Lower lobe of right lung (tissue), 2 donors: ENCODE measurements at regions not wholly inside any gene's neighbourhood (a gene's known extent, or its start where the extent isn't known, plus 50 kb on each side); places are given as distances from the start of the nearest gene placed in this dataset.

Experiments used
- ATAC-seq, 2 donors: fragments of 200-7000 bp; cut with Tn5 transposase; one replicate each; pipeline ENCODE4 v1.9.1; 2020 to 2022; ENCODE audit warnings: mild to moderate bottlenecking in 2 of 2, moderate library complexity in 2 of 2
- DNase-seq: peaks from one replicate; pipeline ENCODE4 v3.0.0-alpha.2; 2020
- H3K27ac ChIP-seq: fragments of 200-600 bp; one replicate; pipeline ENCODE4 v1.8.0; 2022
- H3K27me3 ChIP-seq: fragments of 200-600 bp; one replicate; pipeline ENCODE4 v1.8.0; 2022; ENCODE audit warnings: low read depth
- H3K36me3 ChIP-seq: fragments of 200-600 bp; one replicate; pipeline ENCODE4 v1.8.0; 2022; ENCODE audit warnings: mild to moderate bottlenecking
- H3K4me1 ChIP-seq: fragments of 200-600 bp; one replicate; pipeline ENCODE4 v1.8.0; 2022
- H3K4me3 ChIP-seq: fragments of 200-600 bp; one replicate; pipeline ENCODE4 v1.8.0; 2022; ENCODE audit warnings: mild to moderate bottlenecking
- H3K9me3 ChIP-seq: fragments of 200-600 bp; one replicate; pipeline ENCODE4 v1.8.0; 2022
- intact Hi-C: fragments of 100-400 bp; cut with DNase I; formaldehyde crosslinking; loops from one replicate; pipeline ENCODE4 v1.11.0; 2022
- TF ChIP-seq, protein P1 (sequence below): fragments of 200-600 bp; IDR thresholded peaks from one replicate; pipeline ENCODE4 v1.8.0; 2022; ENCODE audit warnings: antibody characterized with exemption, mild to moderate bottlenecking
- donor health status: DM: no; HTN: yes; CAD: no; lungs with severe emphysema.

DNA sequence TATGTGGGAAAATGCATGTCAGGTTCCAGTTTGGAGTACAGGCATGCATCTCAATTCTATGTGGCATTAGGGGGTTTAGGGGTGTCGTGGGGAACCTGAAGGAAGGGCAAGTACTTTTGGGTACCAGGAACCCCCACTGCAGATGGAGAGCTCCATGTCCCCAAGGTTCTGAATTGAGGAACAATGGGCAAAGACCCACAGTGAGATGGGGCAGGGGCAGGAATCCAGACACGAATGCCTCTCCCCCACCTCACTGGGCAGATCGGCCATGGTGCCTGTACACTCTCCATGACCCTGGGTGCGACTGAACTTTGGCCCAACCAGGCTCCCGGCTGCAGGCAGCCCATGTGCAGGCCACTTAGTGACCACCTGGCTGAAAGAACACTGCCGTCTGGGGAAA, 209.3 kb downstream of the HAUS1 start:
- H3K4me3 ChIP-seq, result no peak overlapping the region
- H3K27ac ChIP-seq, result no peak overlapping the region
- ATAC-seq (no peak), DNase-seq (no peak)
- intact Hi-C loops, result no loop called here
- no peaks in the 10 kb centered on the region for H3K9me3 ChIP-seq
- H3K27me3 ChIP-seq, result no peaks in the 10 kb centered on the region
- no peaks in the 10 kb centered on the region for H3K36me3 ChIP-seq
- no peaks in the 10 kb centered on the region for H3K4me1 ChIP-seq
- TF ChIP-seq, protein P1, sequence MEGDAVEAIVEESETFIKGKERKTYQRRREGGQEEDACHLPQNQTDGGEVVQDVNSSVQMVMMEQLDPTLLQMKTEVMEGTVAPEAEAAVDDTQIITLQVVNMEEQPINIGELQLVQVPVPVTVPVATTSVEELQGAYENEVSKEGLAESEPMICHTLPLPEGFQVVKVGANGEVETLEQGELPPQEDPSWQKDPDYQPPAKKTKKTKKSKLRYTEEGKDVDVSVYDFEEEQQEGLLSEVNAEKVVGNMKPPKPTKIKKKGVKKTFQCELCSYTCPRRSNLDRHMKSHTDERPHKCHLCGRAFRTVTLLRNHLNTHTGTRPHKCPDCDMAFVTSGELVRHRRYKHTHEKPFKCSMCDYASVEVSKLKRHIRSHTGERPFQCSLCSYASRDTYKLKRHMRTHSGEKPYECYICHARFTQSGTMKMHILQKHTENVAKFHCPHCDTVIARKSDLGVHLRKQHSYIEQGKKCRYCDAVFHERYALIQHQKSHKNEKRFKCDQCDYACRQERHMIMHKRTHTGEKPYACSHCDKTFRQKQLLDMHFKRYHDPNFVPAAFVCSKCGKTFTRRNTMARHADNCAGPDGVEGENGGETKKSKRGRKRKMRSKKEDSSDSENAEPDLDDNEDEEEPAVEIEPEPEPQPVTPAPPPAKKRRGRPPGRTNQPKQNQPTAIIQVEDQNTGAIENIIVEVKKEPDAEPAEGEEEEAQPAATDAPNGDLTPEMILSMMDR, result no peak

DNA sequence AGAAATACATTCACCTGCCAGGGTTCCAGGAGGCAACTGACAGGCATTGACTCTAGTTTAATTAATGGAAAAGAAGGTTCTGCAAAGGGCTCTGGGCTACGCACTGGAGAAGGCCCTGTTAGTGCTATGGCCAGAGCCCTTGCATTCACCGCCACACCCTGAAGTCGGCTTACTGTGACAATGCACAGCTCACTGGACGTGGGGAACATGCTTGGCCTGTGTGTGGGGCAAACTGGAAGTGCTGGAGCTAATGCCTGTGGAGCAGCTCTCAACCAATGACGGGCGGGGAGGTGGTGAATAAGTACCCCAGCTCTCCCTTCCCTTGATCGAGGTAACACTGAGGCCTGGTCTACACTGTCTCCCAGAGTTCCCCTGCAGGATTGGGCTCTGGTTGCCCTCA, 209.8 kb downstream of the HAUS1 start:
- Histone ChIP-seq H3K4me1 (no peaks in the 10 kb centered on the region), H3K27ac (no peak overlapping the region), H3K27me3 (no peaks in the 10 kb centered on the region), H3K9me3 (no peaks in the 10 kb centered on the region), H3K36me3 (no peaks in the 10 kb centered on the region), H3K4me3 (no peak overlapping the region)
- intact Hi-C loops, result no loop called here
- ATAC-seq, result no peak
- TF ChIP-seq, protein P1, result no peak
- DNase-seq, result no peak

DNA sequence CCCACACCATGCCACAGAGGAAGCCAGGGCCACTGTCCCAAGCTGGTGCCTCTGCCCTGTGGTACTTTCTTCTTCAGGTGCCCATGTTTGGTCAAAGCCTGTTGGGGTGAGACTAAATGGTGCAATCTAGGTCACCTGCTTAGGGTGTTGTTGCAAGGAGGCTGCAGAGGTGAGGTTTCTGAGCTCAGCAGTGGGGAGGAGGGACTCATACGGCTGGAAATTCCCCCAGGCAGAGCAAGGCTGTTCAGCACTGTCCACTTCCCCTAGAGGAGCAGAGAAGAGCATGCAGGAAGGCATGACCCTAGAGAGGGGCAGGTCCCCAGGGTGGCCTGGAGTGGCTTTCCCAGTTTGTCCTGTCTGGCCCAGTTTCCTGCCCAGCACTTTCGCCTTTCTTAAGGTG, 211.0 kb downstream of the HAUS1 start:
- no peak for DNase-seq
- H3K27me3 ChIP-seq, result no peaks in the 10 kb centered on the region
- no peaks in the 10 kb centered on the region for H3K4me1 ChIP-seq
- H3K36me3 ChIP-seq, result no peaks in the 10 kb centered on the region
- H3K27ac ChIP-seq, result no peak overlapping the region
- no peaks in the 10 kb centered on the region for H3K9me3 ChIP-seq
- TF ChIP-seq, protein P1, result no peak
- intact Hi-C loops, result no loop called here
- no peak overlapping the region for H3K4me3 ChIP-seq
- no peak for ATAC-seq

DNA sequence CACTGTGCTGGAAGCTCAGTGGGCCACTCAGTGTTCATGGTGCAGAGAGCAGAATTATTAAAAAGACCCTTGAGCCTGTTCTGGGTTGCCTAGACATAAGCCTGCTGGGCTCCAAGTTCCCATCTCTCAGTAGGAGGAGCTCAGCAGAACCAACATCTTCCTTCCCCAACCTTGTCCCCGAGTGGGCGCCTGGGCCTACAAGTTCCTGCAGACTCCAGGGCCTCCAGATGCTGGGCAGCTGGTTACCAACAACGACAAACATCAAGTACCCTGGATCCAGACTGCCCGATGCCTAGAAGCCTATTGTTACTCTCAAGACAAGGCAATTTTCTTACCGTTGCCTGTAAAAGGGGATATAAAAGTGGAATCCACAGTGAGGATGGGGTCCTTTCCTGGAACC, 214.2 kb downstream of the HAUS1 start:
- Histone ChIP-seq H3K4me3 (no peak overlapping the region), H3K36me3 (no peaks in the 10 kb centered on the region), H3K27me3 (no peaks in the 10 kb centered on the region), H3K9me3 (no peaks in the 10 kb centered on the region), H3K4me1 (no peaks in the 10 kb centered on the region), H3K27ac (no peak overlapping the region)
- no peak for DNase-seq
- no peak for ATAC-seq
- intact Hi-C loops, result no loop called here
- TF ChIP-seq, protein P1, result no peak

DNA sequence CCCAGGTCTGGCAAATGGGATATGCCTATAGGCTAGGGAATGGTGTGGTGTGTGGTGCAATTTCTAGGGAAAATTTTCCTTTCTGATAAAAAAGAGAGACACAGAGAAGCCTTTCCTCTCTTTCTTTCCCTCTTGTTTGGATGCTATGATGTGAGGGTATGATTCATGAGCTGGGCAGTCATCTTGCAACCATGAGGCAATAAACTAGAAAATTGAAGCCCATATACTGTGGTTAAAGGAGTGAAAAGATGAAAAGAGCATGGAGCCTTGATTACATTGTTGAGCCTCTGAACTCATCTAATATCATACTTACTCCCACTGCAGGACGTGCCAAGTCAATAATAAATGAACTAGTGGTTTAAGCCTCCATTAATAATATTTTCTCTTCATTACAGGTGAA, 215.6 kb downstream of the HAUS1 start:
- TF ChIP-seq, protein P1, result no peak
- no peak overlapping the region for H3K4me3 ChIP-seq
- H3K9me3 ChIP-seq, result no peaks in the 10 kb centered on the region
- DNase-seq (no peak), ATAC-seq (no peak)
- no peaks in the 10 kb centered on the region for H3K4me1 ChIP-seq
- no peak overlapping the region for H3K27ac ChIP-seq
- no peaks in the 10 kb centered on the region for H3K27me3 ChIP-seq
- intact Hi-C loops, result no loop called here
- no peaks in the 10 kb centered on the region for H3K36me3 ChIP-seq

DNA sequence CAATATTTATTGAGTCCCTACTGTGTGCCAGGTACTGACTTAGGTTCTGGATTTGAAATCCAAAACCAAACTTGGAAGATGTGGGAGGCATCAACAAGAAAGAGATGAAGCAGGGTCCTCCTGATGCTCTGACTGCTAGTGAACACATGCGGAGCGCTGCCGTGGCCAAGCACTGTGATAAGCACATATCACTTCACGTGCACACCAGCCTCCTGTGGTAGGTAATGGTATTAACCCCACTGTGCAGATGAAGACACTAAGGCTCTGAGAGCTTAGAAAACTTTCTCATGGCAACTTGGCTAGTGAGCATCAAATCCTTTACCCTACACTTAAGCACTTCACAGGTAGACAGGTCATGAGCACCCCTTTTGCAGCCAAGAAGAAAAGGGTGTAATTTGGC, 216.1 kb downstream of the HAUS1 start:
- Histone ChIP-seq H3K27me3 (no peaks in the 10 kb centered on the region), H3K4me3 (no peak overlapping the region), H3K36me3 (no peaks in the 10 kb centered on the region), H3K9me3 (no peaks in the 10 kb centered on the region), H3K4me1 (no peaks in the 10 kb centered on the region), H3K27ac (no peak overlapping the region)
- DNase-seq, result no peak
- intact Hi-C loops, result no loop called here
- TF ChIP-seq, protein P1, result no peak
- no peak for ATAC-seq
